22Rv1 (cell line): ENCODE measurements at regions not wholly inside any gene's neighbourhood (a gene's known extent, or its start where the extent isn't known, plus 50 kb on each side); places are given as distances from the start of the nearest gene placed in this dataset.

Source experiments
- H3K27ac ChIP-seq: fragments of 450-650 bp; 2 replicates; pipeline ENCODE4 v1.5.1; 2017
- ZFX ChIP-seq: fragments of 450-650 bp; IDR thresholded peaks from 2 replicates; pipeline ENCODE4 v1.6.1; 2017; ENCODE audit warnings: antibody characterized with exemption, borderline replicate concordance
- TF ChIP-seq, protein P1 (sequence below): fragments of 450-650 bp; IDR thresholded peaks from 2 replicates; pipeline ENCODE4 v1.5.1; 2017; ENCODE audit warnings: mild to moderate bottlenecking

DNA sequence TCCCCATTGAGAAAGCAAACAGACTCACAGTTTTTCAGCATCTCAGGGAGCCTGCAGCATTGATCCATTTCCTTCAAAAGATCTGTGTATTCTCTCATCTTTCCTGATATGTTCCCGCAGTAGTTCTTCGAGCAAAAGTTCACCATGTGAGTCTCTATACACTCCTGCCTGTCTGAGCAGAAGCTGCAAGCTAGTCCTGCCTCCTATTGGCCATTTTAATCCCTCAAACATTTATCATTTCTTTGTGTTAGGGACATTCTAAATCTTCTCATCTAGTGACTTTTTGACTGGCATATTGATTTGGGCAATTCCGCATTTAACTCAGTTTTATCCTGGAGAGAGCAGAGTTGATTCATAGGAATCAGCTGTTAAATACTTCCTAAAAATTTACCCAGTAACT, 660.4 kb upstream of the KLF12 start:
- H3K27ac ChIP-seq: no peak overlapping the region
- TF ChIP-seq, protein P1, sequence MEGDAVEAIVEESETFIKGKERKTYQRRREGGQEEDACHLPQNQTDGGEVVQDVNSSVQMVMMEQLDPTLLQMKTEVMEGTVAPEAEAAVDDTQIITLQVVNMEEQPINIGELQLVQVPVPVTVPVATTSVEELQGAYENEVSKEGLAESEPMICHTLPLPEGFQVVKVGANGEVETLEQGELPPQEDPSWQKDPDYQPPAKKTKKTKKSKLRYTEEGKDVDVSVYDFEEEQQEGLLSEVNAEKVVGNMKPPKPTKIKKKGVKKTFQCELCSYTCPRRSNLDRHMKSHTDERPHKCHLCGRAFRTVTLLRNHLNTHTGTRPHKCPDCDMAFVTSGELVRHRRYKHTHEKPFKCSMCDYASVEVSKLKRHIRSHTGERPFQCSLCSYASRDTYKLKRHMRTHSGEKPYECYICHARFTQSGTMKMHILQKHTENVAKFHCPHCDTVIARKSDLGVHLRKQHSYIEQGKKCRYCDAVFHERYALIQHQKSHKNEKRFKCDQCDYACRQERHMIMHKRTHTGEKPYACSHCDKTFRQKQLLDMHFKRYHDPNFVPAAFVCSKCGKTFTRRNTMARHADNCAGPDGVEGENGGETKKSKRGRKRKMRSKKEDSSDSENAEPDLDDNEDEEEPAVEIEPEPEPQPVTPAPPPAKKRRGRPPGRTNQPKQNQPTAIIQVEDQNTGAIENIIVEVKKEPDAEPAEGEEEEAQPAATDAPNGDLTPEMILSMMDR: no peak
- TF ChIP-seq ZFX: no peak

DNA sequence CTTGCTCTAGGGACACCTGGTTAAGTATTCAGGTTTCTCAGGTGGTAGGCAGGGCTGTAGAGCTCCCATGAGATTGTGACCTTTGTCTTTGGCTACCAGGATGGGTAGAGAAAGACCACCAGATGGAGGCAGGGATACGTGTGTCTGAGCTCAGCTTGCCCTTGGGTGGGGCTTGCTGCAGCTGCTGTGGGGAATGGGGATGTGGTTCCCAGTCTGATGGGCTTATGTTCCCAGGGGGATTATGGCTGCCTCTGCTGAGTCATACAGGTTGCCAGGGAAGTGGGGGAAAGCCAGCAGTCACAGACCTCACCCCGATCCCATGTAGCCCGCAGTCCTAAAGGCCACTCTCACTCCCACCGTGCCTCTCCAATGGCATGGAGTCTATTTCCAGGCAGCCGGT, 659.9 kb upstream of the KLF12 start:
- H3K27ac ChIP-seq: no peak overlapping the region
- no peak for TF ChIP-seq ZFX
- TF ChIP-seq, protein P1: no peak

DNA sequence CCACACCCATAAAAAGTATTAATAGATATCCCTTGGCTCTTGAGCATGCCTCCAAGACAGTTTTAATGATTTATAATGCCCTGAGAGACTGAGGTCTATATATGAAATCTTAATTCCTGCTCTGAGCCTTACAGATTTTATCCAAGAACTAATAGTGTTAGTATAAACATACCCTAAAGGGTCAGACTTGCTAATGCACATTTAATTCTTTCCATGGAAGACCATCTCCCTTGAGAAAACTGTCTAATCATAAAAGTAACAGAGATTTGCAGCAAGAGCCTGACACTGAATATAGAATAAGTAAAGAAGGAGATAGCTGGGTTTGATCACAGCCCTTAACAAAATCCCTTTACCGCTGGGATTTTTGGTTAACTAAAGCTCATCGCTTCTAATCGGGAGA, 650.8 kb upstream of the KLF12 start:
- TF ChIP-seq, protein P1: no peak
- no peak for TF ChIP-seq ZFX
- H3K27ac ChIP-seq: no peak overlapping the region

DNA sequence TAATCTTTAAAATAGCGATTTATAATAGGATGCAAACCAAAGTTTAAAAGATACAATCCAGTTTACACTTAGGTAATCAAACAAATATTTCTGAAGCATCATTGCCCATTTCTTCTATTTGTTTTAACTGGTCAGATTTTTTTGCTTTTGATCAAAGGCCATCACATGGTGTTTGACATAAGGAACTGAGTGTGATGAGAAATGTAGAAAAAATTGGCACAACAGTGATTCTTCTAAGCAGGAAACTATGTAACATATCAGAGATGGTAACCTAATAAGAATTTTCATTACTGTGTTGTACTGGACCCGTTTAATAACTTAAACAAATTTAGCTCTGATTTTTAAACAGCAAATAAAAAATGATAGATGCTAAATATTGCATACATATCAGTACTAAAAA, 644.7 kb upstream of the KLF12 start:
- TF ChIP-seq, protein P1: no peak
- no peak for TF ChIP-seq ZFX
- H3K27ac ChIP-seq: no peak overlapping the region

DNA sequence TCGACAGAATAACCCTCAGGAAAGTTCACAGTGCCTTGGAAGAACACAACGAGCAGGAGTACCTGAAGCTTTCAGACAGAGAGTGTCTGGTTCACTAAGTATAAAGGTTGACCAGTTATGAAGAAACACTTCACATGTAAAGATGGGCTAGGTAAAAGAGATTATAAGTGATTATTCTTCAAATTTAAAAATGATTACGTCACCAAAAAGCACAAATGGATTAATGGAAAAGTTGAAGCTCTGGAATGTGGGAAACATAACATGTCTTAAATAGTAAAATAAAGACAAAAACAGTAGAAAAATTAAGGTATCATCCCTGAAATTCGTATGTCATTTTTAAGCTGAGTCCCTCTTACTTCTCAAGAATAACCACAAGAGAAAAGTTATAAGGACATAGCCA, 643.9 kb upstream of the KLF12 start:
- TF ChIP-seq ZFX: no peak
- TF ChIP-seq, protein P1: no peak
- H3K27ac ChIP-seq: no peak overlapping the region

DNA sequence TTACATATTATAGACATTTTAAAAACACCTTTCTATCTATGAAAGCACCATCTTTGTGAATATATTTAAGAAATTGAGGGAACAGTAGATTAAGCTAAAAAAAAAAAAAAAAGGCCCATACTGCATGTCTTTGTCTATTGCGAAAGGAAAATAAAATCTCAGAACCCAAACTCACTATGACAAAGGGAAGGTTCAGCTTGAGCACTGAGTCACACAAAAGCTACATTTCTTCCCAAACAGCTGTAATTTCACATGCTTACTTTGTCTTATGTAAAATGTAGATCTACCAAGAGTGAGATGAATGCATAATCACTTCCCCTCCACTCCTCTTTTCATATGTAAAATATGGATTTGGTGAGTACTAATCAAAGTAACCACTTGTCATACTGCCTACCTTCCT, 640.1 kb upstream of the KLF12 start:
- TF ChIP-seq ZFX: no peak
- TF ChIP-seq, protein P1: no peak
- no peak overlapping the region for H3K27ac ChIP-seq

DNA sequence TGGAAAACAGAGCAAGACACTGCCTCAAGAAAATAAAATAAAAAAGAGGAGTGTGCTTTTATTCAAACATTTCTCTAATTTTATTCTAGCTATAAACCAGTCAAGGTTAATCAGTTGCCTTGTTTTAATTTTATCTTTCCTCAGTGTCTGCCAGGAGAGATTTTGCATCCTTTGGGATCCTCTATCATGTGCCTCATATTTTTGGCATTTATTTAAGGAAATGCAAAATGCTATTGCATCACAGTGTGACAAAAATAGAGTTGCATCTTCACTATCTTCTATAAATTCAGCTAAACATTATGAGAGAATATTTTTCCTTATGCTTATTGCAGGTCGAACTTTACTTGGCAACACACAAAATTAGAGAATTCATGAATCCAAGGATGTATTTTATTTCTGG, 639.0 kb upstream of the KLF12 start:
- no peak overlapping the region for H3K27ac ChIP-seq
- no peak for TF ChIP-seq ZFX
- TF ChIP-seq, protein P1: no peak
